ENCODE measurements at regions not wholly inside any gene's neighbourhood (a gene's known extent, or its start where the extent isn't known, plus 50 kb on each side); places are given as distances from the start of the nearest gene placed in this dataset.
"Not testable (repeated sequence)": the region's sequence is repeated elsewhere in the genome, so short reads cannot be mapped to it uniquely, and the experiment has no call there.

- DNase-seq (ENCODE audit: low read depth): no peak
These were observed 833.9 kb downstream of the FSTL5 start for GRCh38 chr4:161329852-161330251.

- no peak for DNase-seq (ENCODE audit: low read depth)
These were observed 842.1 kb downstream of the FSTL5 start for GRCh38 chr4:161321706-161322105.

GRCh38 chr4:161320377-161320776 is 843.4 kb downstream of the FSTL5 start:
- no peak for DNase-seq (ENCODE audit: low read depth)

- no peak for DNase-seq (ENCODE audit: low read depth)
These were observed 846.8 kb downstream of the FSTL5 start for GRCh38 chr4:161317000-161317399.

GRCh38 chr4:161314371-161314770 is 849.4 kb downstream of the FSTL5 start:
- no peak for DNase-seq (ENCODE audit: low read depth)

- no peak for DNase-seq (ENCODE audit: low read depth)
These were observed 860.2 kb downstream of the FSTL5 start for GRCh38 chr4:161303551-161303950.

GRCh38 chr4:161291222-161291621 is 872.6 kb downstream of the FSTL5 start:
- no peak for DNase-seq (ENCODE audit: low read depth)

- DNase-seq (ENCODE audit: low read depth): no peak
These were observed 876.0 kb downstream of the FSTL5 start for GRCh38 chr4:161287678-161288352.

GRCh38 chr4:161285461-161285860 is 878.3 kb downstream of the FSTL5 start:
- no peak for DNase-seq (ENCODE audit: low read depth)

- DNase-seq (ENCODE audit: low read depth): no peak
These were observed 882.9 kb downstream of the FSTL5 start for GRCh38 chr4:161280929-161281328.

GRCh38 chr4:161279095-161279494 is 884.7 kb downstream of the FSTL5 start:
- DNase-seq (ENCODE audit: low read depth): no peak

- not testable (repeated sequence) for DNase-seq (ENCODE audit: low read depth)
These were observed 886.5 kb downstream of the FSTL5 start for GRCh38 chr4:161277150-161277787.

- DNase-seq (ENCODE audit: low read depth): no peak
These were observed 890.2 kb downstream of the FSTL5 start for GRCh38 chr4:161273607-161274006.

- DNase-seq (ENCODE audit: low read depth): no peak
These were observed 903.0 kb downstream of the FSTL5 start for GRCh38 chr4:161260819-161261218.

GRCh38 chr4:161256716-161257115 is 907.1 kb downstream of the FSTL5 start:
- no peak for DNase-seq (ENCODE audit: low read depth)

GRCh38 chr4:161256172-161256571 is 907.6 kb downstream of the FSTL5 start:
- no peak for DNase-seq (ENCODE audit: low read depth)

- no peak for DNase-seq (ENCODE audit: low read depth)
These were observed 909.4 kb downstream of the FSTL5 start for GRCh38 chr4:161254375-161254774.

- DNase-seq (ENCODE audit: low read depth): peak; percentile 3
These were observed 911.2 kb downstream of the FSTL5 start for GRCh38 chr4:161252520-161253141.

- no peak for DNase-seq (ENCODE audit: low read depth)
These were observed 913.9 kb downstream of the FSTL5 start for GRCh38 chr4:161249779-161250440.

GRCh38 chr4:161248880-161249279 is 914.9 kb downstream of the FSTL5 start:
- DNase-seq (ENCODE audit: low read depth): no peak

- DNase-seq (ENCODE audit: low read depth): no peak
These were observed 916.0 kb downstream of the FSTL5 start for GRCh38 chr4:161247831-161248230.

- no peak for DNase-seq (ENCODE audit: low read depth)
These were observed 925.8 kb downstream of the FSTL5 start for GRCh38 chr4:161238033-161238432.

- DNase-seq (ENCODE audit: low read depth): no peak
These were observed 926.3 kb downstream of the FSTL5 start for GRCh38 chr4:161237495-161237894.

All from GM04503 (cell line).